Fibroblast of the aortic adventitia (primary cell): ENCODE measurements at regions not wholly inside any gene's neighbourhood (a gene's known extent, or its start where the extent isn't known, plus 50 kb on each side); places are given as distances from the start of the nearest gene placed in this dataset.

Source experiments
- DNase-seq: peaks from one replicate; pipeline ENCODE4 v3.0.0-alpha.2; 2010; ENCODE audit warnings: low read depth
- H3K4me3 ChIP-seq: 2 replicates; pipeline ENCODE4 v1.5.1; 2011; ENCODE audit warnings: low read depth, mild to moderate bottlenecking, control low read depth, low read length, moderate library complexity
- TF ChIP-seq, protein P1 (sequence below): IDR thresholded peaks from 2 replicates; pipeline ENCODE4 v1.5.1; 2011; ENCODE audit warnings: mild to moderate bottlenecking, low read length, control low read depth, inconsistent platforms; ENCODE audit not compliant: insufficient read depth

DNA sequence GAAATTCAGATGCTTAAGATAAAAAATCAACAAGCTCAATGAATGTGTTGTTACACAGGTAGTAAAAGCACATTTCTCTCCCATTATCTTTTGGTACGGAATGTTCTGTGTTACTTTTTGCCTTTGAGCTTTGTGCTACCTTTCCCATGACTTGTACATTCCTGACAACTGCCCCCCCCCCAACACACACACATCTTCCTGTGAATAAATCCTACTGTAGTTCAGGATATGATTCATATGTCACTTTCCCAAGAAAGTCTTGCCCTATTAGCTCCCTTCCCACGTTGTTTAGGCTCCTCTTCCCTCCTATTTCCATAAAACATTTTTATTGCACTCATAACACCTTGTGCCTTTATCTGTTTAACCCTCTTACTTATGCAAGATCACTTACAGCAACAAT, 442.6 kb upstream of the LRATD1 start:
- DNase-seq, result no peak
- TF ChIP-seq, protein P1, sequence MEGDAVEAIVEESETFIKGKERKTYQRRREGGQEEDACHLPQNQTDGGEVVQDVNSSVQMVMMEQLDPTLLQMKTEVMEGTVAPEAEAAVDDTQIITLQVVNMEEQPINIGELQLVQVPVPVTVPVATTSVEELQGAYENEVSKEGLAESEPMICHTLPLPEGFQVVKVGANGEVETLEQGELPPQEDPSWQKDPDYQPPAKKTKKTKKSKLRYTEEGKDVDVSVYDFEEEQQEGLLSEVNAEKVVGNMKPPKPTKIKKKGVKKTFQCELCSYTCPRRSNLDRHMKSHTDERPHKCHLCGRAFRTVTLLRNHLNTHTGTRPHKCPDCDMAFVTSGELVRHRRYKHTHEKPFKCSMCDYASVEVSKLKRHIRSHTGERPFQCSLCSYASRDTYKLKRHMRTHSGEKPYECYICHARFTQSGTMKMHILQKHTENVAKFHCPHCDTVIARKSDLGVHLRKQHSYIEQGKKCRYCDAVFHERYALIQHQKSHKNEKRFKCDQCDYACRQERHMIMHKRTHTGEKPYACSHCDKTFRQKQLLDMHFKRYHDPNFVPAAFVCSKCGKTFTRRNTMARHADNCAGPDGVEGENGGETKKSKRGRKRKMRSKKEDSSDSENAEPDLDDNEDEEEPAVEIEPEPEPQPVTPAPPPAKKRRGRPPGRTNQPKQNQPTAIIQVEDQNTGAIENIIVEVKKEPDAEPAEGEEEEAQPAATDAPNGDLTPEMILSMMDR, result no peak
- no peak overlapping the region for H3K4me3 ChIP-seq

DNA sequence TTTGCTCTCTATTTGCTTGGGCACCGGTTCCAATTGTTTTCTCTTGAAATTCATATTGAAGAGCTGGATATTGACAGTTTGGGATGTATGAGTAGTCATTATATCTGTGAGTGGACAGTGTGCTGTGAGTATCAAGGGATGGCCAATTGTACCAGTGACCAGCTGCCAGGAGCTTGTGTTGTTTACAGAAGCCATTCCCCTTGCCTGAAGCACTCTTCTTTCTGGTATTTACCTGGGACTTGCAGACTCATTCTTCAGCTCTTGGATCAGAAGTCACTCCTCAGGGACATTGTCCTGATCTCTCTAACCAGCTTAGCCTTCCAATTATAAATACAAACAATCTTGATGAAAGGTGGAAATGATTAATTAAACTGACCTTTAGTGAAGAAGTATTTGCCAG, 438.3 kb upstream of the LRATD1 start:
- TF ChIP-seq, protein P1, result no peak
- DNase-seq, result no peak
- H3K4me3 ChIP-seq, result no peak overlapping the region

DNA sequence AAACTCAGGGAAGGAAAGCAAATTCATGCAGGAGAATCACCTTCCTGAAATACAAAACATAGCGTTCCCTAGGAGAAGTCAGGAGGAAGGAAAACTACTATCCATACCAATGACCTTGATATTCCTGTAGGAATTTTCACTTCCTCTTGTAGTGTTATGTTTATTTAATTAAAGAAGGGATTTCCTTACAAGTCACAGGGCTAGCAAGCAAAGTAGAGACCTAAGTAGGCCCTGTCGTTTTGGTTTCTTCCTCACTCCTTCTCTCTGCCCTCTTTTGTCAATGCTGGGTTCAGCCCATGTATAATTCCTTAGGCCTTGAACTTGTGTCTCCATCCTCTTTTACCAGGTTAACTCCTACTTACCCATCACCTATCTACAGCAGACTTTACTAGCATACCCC, 435.2 kb upstream of the LRATD1 start:
- no peak for DNase-seq
- TF ChIP-seq, protein P1, result no peak
- no peak overlapping the region for H3K4me3 ChIP-seq

DNA sequence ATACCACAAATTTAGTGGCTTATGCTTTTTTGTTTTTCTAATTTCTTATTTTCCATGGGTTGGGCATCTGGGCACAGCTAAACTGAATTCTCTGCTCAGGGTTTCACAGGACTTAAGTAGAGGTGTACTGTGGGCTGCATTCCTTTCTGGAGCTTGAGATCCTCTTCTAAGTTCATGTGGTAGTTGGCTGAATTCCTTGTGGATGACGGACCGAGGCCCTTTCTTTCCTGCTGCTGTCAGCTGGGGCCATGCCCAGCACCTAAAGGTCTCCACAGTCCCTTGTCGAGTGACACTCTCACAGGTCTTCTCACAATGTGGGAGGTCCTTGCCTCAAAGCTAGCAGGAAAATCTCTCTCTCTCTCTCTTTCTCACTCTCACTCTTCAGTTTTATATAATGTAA, 433.5 kb upstream of the LRATD1 start:
- DNase-seq, result no peak
- no peak overlapping the region for H3K4me3 ChIP-seq
- TF ChIP-seq, protein P1, result no peak

DNA sequence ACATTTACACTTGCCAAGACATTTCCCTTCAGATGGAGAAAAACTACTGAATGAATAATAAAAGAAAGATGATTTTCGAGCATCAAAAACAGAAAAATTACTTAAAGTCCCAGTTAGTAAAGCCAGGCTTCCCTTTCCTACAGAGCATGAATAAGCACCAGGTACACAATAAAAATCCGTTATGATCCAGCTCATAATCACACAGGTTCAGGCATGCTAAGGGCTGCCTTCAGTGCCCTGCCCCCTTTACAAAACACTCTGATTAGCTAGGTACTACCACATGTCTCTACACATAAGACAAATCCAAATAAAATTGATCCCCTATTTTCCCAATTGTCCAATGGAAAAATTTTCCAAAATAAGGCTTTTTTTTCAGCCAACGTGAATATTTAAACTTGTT, 413.2 kb upstream of the LRATD1 start:
- TF ChIP-seq, protein P1, result no peak
- DNase-seq, result no peak
- no peak overlapping the region for H3K4me3 ChIP-seq

DNA sequence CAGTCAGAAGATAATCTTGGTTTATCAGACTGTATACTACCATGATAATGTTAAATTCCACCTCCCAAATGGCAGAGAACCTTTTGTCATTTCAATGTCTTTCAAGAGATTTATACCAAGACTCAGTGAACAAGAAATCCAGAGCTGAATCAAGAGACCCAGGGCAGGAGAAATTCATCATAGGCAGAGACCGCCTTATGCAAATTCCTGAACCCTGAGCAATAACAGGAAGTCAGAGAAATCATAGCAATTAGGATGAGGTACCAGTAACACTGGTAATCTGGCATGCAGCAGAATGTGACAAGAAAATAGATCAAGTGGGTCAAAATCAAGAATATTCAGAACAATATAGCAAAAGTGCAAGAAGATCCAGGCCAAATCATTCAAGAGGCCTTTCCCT, 412.4 kb upstream of the LRATD1 start:
- no peak for DNase-seq
- TF ChIP-seq, protein P1, result no peak
- H3K4me3 ChIP-seq, result no peak overlapping the region

DNA sequence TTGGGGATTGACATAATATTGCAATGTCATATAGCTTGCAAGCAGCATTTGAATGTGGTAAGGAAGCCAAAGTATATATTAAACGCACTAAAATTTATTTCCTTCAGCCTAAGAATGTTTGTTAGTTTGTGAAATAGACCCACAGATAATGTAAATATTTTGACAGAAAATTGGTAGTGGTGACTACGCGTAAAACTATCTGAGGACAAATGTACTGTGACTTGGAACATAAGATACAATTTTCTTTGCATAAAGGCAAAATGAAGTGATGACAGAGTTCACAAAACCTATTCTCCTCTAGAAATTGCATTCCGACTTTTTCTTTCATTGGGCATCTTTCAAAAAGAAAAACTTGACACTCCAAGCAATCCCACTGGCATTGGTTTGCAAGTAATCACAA, 411.1 kb upstream of the LRATD1 start:
- TF ChIP-seq, protein P1, result no peak
- H3K4me3 ChIP-seq, result no peak overlapping the region
- no peak for DNase-seq
